ENCODE measurements at regions not wholly inside any gene's neighbourhood (a gene's known extent, or its start where the extent isn't known, plus 50 kb on each side); places are given as distances from the start of the nearest gene placed in this dataset.
"Not testable (repeated sequence)": the region's sequence is repeated elsewhere in the genome, so short reads cannot be mapped to it uniquely, and the experiment has no call there.

- no peak for DNase-seq
- in situ Hi-C loops (cut with MboI; ENCODE audit: low pct_unique_long_range_greater_than_20kb, low sequenced_read_pairs): no loop called here
Observed at GRCh38 chr6:16821834-16822264, 60.6 kb upstream of the ATXN1 start.

- DNase-seq; in situ Hi-C loops (cut with MboI; ENCODE audit: low pct_unique_long_range_greater_than_20kb, low sequenced_read_pairs): not testable (repeated sequence)
Observed at GRCh38 chr6:16820262-16820661, 59.0 kb upstream of the ATXN1 start.

GRCh38 chr6:16819752-16820151, 58.5 kb upstream of the ATXN1 start:
- in situ Hi-C loops (cut with MboI; ENCODE audit: low pct_unique_long_range_greater_than_20kb, low sequenced_read_pairs): no loop called here
- DNase-seq: no peak

GRCh38 chr6:16818992-16819626, 57.8 kb upstream of the ATXN1 start:
- in situ Hi-C loops (cut with MboI; ENCODE audit: low pct_unique_long_range_greater_than_20kb, low sequenced_read_pairs): no loop called here
- DNase-seq: no peak

- DNase-seq: no peak
- in situ Hi-C loops (cut with MboI; ENCODE audit: low pct_unique_long_range_greater_than_20kb, low sequenced_read_pairs): no loop called here
Observed at GRCh38 chr6:16817594-16817993, 56.3 kb upstream of the ATXN1 start.

- DNase-seq: no peak
- in situ Hi-C loops (cut with MboI; ENCODE audit: low pct_unique_long_range_greater_than_20kb, low sequenced_read_pairs): no loop called here
Observed at GRCh38 chr6:16816891-16817290, 55.6 kb upstream of the ATXN1 start.

- in situ Hi-C loops (cut with MboI; ENCODE audit: low pct_unique_long_range_greater_than_20kb, low sequenced_read_pairs): no loop called here
- DNase-seq: no peak
Observed at GRCh38 chr6:16812993-16813392, 51.7 kb upstream of the ATXN1 start.

GRCh38 chr6:16811277-16811979, 50.2 kb upstream of the ATXN1 start:
- no peak for DNase-seq
- in situ Hi-C loops (cut with MboI; ENCODE audit: low pct_unique_long_range_greater_than_20kb, low sequenced_read_pairs): no loop called here
